ENCODE measurements at regions not wholly inside any gene's neighbourhood (a gene's known extent, or its start where the extent isn't known, plus 50 kb on each side); places are given as distances from the start of the nearest gene placed in this dataset.

DNA sequence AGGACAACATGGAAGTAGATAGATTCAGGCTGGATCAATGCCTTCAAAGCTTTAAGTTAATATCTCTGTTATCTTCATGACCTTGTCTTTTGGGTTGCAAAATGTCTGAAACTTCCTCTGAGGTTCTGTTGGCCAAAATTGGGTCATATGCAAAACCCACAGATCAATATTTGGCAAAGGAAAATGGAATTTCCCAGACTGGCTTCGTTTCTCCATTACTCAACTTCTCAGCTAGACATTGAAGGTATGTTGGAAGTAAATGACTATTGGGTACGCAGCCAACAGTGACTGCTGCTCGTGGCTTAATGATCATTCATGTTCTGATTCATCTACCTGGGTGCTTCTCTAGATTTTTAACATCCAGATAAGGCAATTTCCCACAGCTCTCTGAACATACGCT, 675.4 kb upstream of the SGO1 start:
- Histone ChIP-seq H3K36me3 (ENCODE audit: control insufficient read depth, insufficient read depth, low read length) (no peaks in the 10 kb centered on the region), H3K4me1 (ENCODE audit: control insufficient read depth, insufficient read depth, low read length, poor library complexity, severe bottlenecking) (no peaks in the 10 kb centered on the region), H3K9me3 (ENCODE audit: control insufficient read depth, low read length) (no peaks in the 10 kb centered on the region), H3K4me3 (ENCODE audit: insufficient read depth, low read depth, low read length, poor library complexity, severe bottlenecking) (no peak overlapping the region), H3K27ac (ENCODE audit: insufficient read depth, low read length, poor library complexity, severe bottlenecking) (no peak overlapping the region), H3K27me3 (replicated peaks; ENCODE audit: control insufficient read depth, insufficient read depth, low read length, poor library complexity, severe bottlenecking) (no peaks in the 10 kb centered on the region)
- no peak for DNase-seq

DNA sequence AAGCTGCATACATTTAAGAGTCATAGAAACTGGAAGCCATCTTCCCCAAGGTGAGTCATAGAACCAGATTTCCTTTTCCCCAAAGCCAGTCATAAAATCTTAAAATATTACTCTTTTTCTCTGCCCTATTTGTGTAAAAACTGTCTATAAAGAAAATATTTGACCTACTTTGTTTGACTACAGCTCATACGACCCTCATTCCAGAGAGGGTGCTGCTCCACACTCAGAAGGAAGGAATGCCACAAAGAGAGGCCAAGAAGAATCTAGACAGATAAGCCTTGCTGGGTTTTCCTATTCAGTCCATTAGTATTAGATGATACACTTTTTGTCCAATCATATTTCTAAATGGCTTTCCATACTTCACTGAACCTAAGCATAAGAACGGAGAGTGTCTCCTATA, 671.6 kb upstream of the SGO1 start:
- Histone ChIP-seq H3K27me3 (replicated peaks; ENCODE audit: control insufficient read depth, insufficient read depth, low read length, poor library complexity, severe bottlenecking) (no peaks in the 10 kb centered on the region), H3K36me3 (ENCODE audit: control insufficient read depth, insufficient read depth, low read length) (no peaks in the 10 kb centered on the region), H3K9me3 (ENCODE audit: control insufficient read depth, low read length) (no peaks in the 10 kb centered on the region), H3K4me1 (ENCODE audit: control insufficient read depth, insufficient read depth, low read length, poor library complexity, severe bottlenecking) (no peaks in the 10 kb centered on the region), H3K4me3 (ENCODE audit: insufficient read depth, low read depth, low read length, poor library complexity, severe bottlenecking) (no peak overlapping the region), H3K27ac (ENCODE audit: insufficient read depth, low read length, poor library complexity, severe bottlenecking) (no peak overlapping the region)
- DNase-seq, result no peak

DNA sequence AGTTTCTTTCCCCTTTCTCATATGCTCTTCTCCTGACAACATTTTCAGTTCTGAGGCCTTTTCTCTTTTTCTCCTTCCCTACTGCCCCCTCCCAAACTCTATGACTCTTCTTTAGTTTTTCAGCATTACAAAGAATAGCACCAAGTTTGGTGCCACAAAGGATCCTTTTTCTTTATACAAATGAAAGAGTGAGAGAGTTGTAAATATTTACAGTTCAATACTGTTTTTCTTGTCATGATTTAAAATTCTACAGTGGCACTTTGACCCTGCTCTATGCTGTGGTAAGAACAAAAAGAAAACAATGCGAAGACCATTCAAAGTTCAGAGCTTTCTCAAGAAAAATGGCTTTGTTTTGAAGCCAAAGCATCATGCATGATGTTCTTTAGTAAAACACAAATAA, 667.9 kb upstream of the SGO1 start:
- no peak overlapping the region for H3K4me3 ChIP-seq (ENCODE audit: insufficient read depth, low read depth, low read length, poor library complexity, severe bottlenecking)
- H3K9me3 ChIP-seq (ENCODE audit: control insufficient read depth, low read length), result no peaks in the 10 kb centered on the region
- H3K36me3 ChIP-seq (ENCODE audit: control insufficient read depth, insufficient read depth, low read length), result no peaks in the 10 kb centered on the region
- H3K4me1 ChIP-seq (ENCODE audit: control insufficient read depth, insufficient read depth, low read length, poor library complexity, severe bottlenecking), result no peaks in the 10 kb centered on the region
- no peaks in the 10 kb centered on the region for H3K27me3 ChIP-seq (replicated peaks; ENCODE audit: control insufficient read depth, insufficient read depth, low read length, poor library complexity, severe bottlenecking)
- no peak for DNase-seq
- no peak overlapping the region for H3K27ac ChIP-seq (ENCODE audit: insufficient read depth, low read length, poor library complexity, severe bottlenecking)

DNA sequence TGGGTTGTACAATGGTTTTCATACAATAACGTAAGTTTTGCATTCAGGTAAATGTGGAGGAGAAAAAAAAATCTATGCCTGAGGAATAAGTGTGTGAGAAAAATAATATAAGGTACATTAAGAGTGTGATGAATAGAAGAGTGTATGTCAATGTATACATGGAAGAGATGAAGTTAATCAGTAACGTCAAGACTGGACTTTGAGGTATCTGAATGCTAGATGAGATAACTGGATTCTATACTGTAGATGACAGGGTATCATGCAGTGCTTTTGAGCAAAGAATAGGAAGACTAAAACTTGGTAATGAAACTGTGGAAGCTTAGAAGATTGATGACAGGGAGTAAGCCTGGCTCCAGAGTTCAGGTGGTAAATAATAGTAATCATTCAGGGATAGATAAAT, 666.7 kb upstream of the SGO1 start:
- no peaks in the 10 kb centered on the region for H3K9me3 ChIP-seq (ENCODE audit: control insufficient read depth, low read length)
- no peaks in the 10 kb centered on the region for H3K27me3 ChIP-seq (replicated peaks; ENCODE audit: control insufficient read depth, insufficient read depth, low read length, poor library complexity, severe bottlenecking)
- no peak overlapping the region for H3K4me3 ChIP-seq (ENCODE audit: insufficient read depth, low read depth, low read length, poor library complexity, severe bottlenecking)
- no peaks in the 10 kb centered on the region for H3K4me1 ChIP-seq (ENCODE audit: control insufficient read depth, insufficient read depth, low read length, poor library complexity, severe bottlenecking)
- no peak for DNase-seq
- H3K36me3 ChIP-seq (ENCODE audit: control insufficient read depth, insufficient read depth, low read length), result no peaks in the 10 kb centered on the region
- H3K27ac ChIP-seq (ENCODE audit: insufficient read depth, low read length, poor library complexity, severe bottlenecking), result no peak overlapping the region

DNA sequence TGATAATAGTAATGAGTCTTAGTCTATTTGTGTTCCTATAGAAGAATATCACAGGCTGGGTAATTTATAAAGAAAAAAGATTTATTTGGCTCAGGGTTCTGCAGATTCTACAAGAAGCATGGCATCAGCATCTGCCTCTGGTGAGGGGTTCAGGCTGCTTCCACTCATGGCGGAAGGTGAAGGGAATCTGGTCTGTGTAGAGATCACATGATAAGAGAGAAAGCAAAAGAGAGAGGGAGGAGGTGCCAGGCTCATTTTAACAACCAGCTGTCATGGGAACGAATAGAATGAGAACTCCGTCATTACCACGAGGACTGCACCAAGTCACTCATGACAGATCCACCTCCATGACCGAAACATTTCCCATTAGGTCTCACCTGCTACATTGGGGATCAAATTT, 664.0 kb upstream of the SGO1 start:
- H3K27ac ChIP-seq (ENCODE audit: insufficient read depth, low read length, poor library complexity, severe bottlenecking), result no peak overlapping the region
- DNase-seq, result no peak
- no peaks in the 10 kb centered on the region for H3K27me3 ChIP-seq (replicated peaks; ENCODE audit: control insufficient read depth, insufficient read depth, low read length, poor library complexity, severe bottlenecking)
- no peak overlapping the region for H3K4me3 ChIP-seq (ENCODE audit: insufficient read depth, low read depth, low read length, poor library complexity, severe bottlenecking)
- H3K9me3 ChIP-seq (ENCODE audit: control insufficient read depth, low read length), result no peaks in the 10 kb centered on the region
- no peaks in the 10 kb centered on the region for H3K36me3 ChIP-seq (ENCODE audit: control insufficient read depth, insufficient read depth, low read length)
- H3K4me1 ChIP-seq (ENCODE audit: control insufficient read depth, insufficient read depth, low read length, poor library complexity, severe bottlenecking), result no peaks in the 10 kb centered on the region

DNA sequence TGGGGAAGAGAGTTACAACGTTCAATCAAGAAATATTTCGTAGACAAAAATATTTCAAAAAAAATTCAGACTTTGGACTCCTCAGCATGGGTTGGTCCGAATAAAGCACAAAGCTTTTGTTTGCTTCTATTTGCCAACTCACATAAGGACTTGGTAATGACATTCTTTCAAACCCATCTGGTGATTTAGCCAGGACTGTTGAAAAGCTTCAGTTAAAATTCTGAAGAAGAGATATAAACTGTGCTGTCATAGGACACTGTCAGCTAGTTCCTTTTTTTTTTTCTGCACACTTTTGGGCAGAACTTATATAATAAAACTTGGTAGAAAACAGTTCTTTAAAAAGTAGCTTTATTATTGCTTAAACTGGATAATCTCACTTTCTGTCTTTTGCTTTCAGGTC, 660.8 kb upstream of the SGO1 start:
- no peaks in the 10 kb centered on the region for H3K9me3 ChIP-seq (ENCODE audit: control insufficient read depth, low read length)
- H3K27me3 ChIP-seq (replicated peaks; ENCODE audit: control insufficient read depth, insufficient read depth, low read length, poor library complexity, severe bottlenecking), result no peaks in the 10 kb centered on the region
- no peak overlapping the region for H3K27ac ChIP-seq (ENCODE audit: insufficient read depth, low read length, poor library complexity, severe bottlenecking)
- DNase-seq, result no peak
- no peak overlapping the region for H3K4me3 ChIP-seq (ENCODE audit: insufficient read depth, low read depth, low read length, poor library complexity, severe bottlenecking)
- no peaks in the 10 kb centered on the region for H3K36me3 ChIP-seq (ENCODE audit: control insufficient read depth, insufficient read depth, low read length)
- no peaks in the 10 kb centered on the region for H3K4me1 ChIP-seq (ENCODE audit: control insufficient read depth, insufficient read depth, low read length, poor library complexity, severe bottlenecking)

DNA sequence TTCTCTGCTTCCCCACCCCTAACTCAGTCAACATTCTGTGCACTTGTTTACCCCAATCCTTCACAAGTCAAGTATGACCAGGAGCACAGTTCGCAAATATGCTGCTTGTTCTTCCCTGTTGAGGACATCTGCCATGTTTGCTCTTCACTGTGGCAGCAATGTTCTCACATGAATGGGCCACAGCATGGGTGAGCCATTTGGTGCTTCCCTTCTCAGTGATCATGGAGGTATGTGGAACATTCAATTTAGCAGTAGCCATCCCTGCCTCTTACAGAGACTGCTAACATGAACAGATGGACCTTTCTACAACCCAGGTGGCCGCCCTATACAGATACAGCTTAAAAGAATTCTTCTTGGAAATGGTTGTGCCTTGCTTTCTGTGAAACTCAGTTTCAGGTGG, 660.1 kb upstream of the SGO1 start:
- Histone ChIP-seq H3K9me3 (ENCODE audit: control insufficient read depth, low read length) (no peaks in the 10 kb centered on the region), H3K27me3 (replicated peaks; ENCODE audit: control insufficient read depth, insufficient read depth, low read length, poor library complexity, severe bottlenecking) (no peaks in the 10 kb centered on the region), H3K27ac (ENCODE audit: insufficient read depth, low read length, poor library complexity, severe bottlenecking) (no peak overlapping the region), H3K4me1 (ENCODE audit: control insufficient read depth, insufficient read depth, low read length, poor library complexity, severe bottlenecking) (no peaks in the 10 kb centered on the region), H3K4me3 (ENCODE audit: insufficient read depth, low read depth, low read length, poor library complexity, severe bottlenecking) (no peak overlapping the region), H3K36me3 (ENCODE audit: control insufficient read depth, insufficient read depth, low read length) (no peaks in the 10 kb centered on the region)
- DNase-seq, result no peak

DNA sequence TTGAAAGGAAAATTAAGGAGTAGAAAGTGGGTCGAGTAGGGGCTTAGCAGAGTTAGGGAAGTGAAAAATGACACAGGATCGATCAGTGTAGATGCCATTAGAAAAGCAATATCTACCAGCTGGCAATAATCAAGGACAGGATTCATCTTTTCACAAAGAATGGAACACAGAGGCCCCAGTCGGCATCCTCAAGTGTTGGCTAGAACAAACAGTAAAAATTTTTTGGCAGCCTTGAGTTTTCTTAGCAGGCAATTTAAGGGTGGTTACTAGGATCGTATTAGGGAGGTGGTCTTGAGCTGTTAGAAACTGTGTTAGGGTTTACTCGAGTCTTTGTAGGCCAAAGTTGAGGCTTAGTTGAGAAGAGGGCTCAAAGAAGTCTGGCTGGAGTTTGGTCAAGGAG, 658.8 kb upstream of the SGO1 start:
- no peaks in the 10 kb centered on the region for H3K9me3 ChIP-seq (ENCODE audit: control insufficient read depth, low read length)
- H3K4me3 ChIP-seq (ENCODE audit: insufficient read depth, low read depth, low read length, poor library complexity, severe bottlenecking), result no peak overlapping the region
- no peak overlapping the region for H3K27ac ChIP-seq (ENCODE audit: insufficient read depth, low read length, poor library complexity, severe bottlenecking)
- no peaks in the 10 kb centered on the region for H3K4me1 ChIP-seq (ENCODE audit: control insufficient read depth, insufficient read depth, low read length, poor library complexity, severe bottlenecking)
- no peak for DNase-seq
- H3K36me3 ChIP-seq (ENCODE audit: control insufficient read depth, insufficient read depth, low read length), result no peaks in the 10 kb centered on the region
- no peaks in the 10 kb centered on the region for H3K27me3 ChIP-seq (replicated peaks; ENCODE audit: control insufficient read depth, insufficient read depth, low read length, poor library complexity, severe bottlenecking)

DNA sequence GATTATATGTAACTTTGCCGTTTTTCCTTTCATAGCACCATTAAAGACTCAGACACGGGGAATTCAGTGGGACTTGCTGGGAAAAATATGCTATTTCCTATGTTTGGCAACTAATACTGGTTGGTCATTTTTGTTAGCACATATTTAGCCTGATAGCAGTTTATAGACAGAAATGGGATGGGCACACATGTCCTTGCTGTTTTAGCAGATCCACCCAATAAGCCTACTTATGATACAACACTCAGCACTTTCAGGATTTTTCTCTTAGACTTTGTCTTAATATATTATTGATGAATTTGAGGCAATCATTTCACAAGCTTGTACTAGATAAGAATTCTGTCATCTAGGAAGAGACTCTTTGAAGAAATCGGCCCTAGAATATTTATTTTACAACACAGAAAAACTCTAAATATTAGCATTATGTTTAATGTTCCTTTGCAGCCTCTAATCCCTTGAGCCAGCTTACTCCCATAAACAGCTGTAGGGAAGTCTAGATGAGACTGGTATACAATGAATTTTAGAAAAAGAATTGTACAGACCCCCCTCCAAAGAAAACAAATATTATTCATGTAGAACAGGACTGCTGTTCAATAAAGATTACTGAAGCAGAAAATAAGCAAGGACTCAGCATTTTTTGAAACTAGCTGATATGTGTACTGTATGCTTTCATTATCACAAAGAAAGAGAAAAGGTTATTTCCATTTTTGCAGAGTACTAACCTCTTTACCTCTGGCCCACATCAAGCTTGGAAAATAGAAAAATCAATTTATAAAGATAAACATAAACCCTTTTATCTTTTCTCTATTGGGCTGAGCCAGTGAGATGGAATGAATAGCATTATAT, 656.8 kb upstream of the SGO1 start:
- no peak for DNase-seq
- Histone ChIP-seq H3K4me3 (ENCODE audit: insufficient read depth, low read depth, low read length, poor library complexity, severe bottlenecking) (no peak overlapping the region), H3K4me1 (ENCODE audit: control insufficient read depth, insufficient read depth, low read length, poor library complexity, severe bottlenecking) (no peaks in the 10 kb centered on the region), H3K27ac (ENCODE audit: insufficient read depth, low read length, poor library complexity, severe bottlenecking) (no peak overlapping the region), H3K36me3 (ENCODE audit: control insufficient read depth, insufficient read depth, low read length) (no peaks in the 10 kb centered on the region), H3K27me3 (replicated peaks; ENCODE audit: control insufficient read depth, insufficient read depth, low read length, poor library complexity, severe bottlenecking) (no peaks in the 10 kb centered on the region), H3K9me3 (ENCODE audit: control insufficient read depth, low read length) (no peaks in the 10 kb centered on the region)

DNA sequence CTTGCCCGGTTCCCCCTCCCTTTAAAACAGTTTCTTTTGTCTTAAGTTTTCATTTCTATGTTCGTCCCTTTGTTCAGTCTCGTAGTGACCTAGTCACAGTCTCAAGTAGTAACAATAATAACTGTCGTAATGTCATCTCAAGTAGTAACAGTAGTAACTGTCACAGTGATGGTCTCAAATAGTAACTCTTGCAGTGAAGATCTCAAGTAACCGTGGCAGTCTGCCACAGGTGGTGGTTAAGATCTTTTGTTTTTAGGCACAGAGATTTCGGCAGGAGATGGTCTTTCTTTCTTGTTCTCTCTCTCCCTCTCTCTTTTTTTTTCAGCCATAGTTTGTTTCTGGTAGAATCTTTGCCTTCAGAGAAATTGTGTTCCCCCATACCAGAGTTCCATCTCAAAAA, 656.0 kb upstream of the SGO1 start:
- H3K4me1 ChIP-seq (ENCODE audit: control insufficient read depth, insufficient read depth, low read length, poor library complexity, severe bottlenecking), result no peaks in the 10 kb centered on the region
- no peaks in the 10 kb centered on the region for H3K36me3 ChIP-seq (ENCODE audit: control insufficient read depth, insufficient read depth, low read length)
- H3K27ac ChIP-seq (ENCODE audit: insufficient read depth, low read length, poor library complexity, severe bottlenecking), result no peak overlapping the region
- DNase-seq, result no peak
- H3K9me3 ChIP-seq (ENCODE audit: control insufficient read depth, low read length), result no peaks in the 10 kb centered on the region
- no peaks in the 10 kb centered on the region for H3K27me3 ChIP-seq (replicated peaks; ENCODE audit: control insufficient read depth, insufficient read depth, low read length, poor library complexity, severe bottlenecking)
- no peak overlapping the region for H3K4me3 ChIP-seq (ENCODE audit: insufficient read depth, low read depth, low read length, poor library complexity, severe bottlenecking)

Measured in effector memory CD4-positive, alpha-beta T cell (primary cell).